ENCODE measurements at regions not wholly inside any gene's neighbourhood (a gene's known extent, or its start where the extent isn't known, plus 50 kb on each side); places are given as distances from the start of the nearest gene placed in this dataset.

DNA sequence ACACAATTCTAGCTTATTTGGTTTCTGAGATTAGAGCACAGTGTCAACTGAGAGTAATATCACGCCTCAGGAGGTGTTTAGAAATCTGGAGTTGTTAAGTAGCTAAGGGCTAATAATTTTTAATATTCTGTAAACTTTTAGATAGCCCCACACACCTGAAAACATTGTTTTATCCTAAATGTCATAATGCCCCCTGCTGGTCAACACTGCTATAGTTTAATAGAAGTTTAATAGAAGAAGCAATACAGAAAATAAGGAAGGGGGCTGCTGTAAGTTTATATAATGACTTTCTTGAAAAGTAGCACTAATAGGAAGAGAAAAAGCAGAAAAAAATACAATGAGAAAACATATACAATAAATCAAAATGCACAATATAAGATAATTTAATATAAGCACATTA is 516.4 kb upstream of the PCDH11Y start:
- DNase-seq (ENCODE audit: low read depth in 2 of 3, low spot score in 2 of 3), result peak in 2 of 3 donors; percentile 19 to 62

Measured in hematopoietic multipotent progenitor cell (in vitro differentiated cells).